Thyroid gland (tissue), 4 donors: ENCODE measurements at regions not wholly inside any gene's neighbourhood (a gene's known extent, or its start where the extent isn't known, plus 50 kb on each side); places are given as distances from the start of the nearest gene placed in this dataset.

Experiments
- DNase-seq, 2 donors: peaks; one replicate each; pipeline ENCODE4 v3.0.0-alpha.2; 2019
- H3K27ac ChIP-seq, 3 donors: fragments of 200-600 bp; sonication (generic); 1 replicate in 2 of 3; 2 replicates in 1 of 3; pipeline ENCODE4 v1.5.1; 2016 to 2019; ENCODE audit warnings: mild to moderate bottlenecking in 1 of 3, moderate library complexity in 1 of 3
- H3K27me3 ChIP-seq: fragments of 200-600 bp; sonication (generic); one replicate; pipeline ENCODE4 v1.5.1; 2019
- H3K36me3 ChIP-seq, 2 donors: fragments of 200-600 bp; sonication (generic); one replicate each; pipeline ENCODE4 v1.5.1; 2016 to 2019
- H3K4me1 ChIP-seq, 2 donors: fragments of 200-600 bp; sonication (generic); one replicate each; pipeline ENCODE4 v1.5.1; 2017 to 2019
- H3K4me3 ChIP-seq, 3 donors: fragments of 200-600 bp; sonication (generic); replicated peaks in 1 of 3; 1 replicate in 2 of 3; 2 replicates in 1 of 3; pipeline ENCODE4 v1.5.1; 2016; ENCODE audit warnings: mild to moderate bottlenecking in 1 of 3
- H3K9me3 ChIP-seq: fragments of 200-600 bp; sonication (generic); one replicate; pipeline ENCODE4 v1.5.1; 2017
- POLR2A ChIP-seq, 2 donors: fragments of 450-650 bp; IDR thresholded peaks; one replicate each; pipeline ENCODE4 v1.6.1; 2017; ENCODE audit warnings: antibody characterized with exemption in 2 of 2, mild to moderate bottlenecking in 2 of 2, moderate library complexity in 1 of 2
- WGBS, 2 donors: methylation state at CpG; one replicate each; pipeline ENCODE4 v1.1.5; 2017; 5-methylcytosine and 5-hydroxymethylcytosine counted together
- intact Hi-C: fragments of 100-400 bp; cut with DNase I; formaldehyde crosslinking; loops from one replicate; pipeline ENCODE4 v1.15.1; 2023
- TF ChIP-seq, protein P1 (sequence below), 6 experiments: fragments of 200-600 bp in 3 of 6; fragments of 450-650 bp in 3 of 6; sonication (generic) in 3 of 6; IDR thresholded peaks; one replicate each; pipeline ENCODE4 v1.5.1; 2016 to 2019; ENCODE audit warnings: antibody characterized with exemption in 6 of 6, mild to moderate bottlenecking in 2 of 6, inconsistent platforms in 1 of 6, moderate library complexity in 1 of 6

DNA sequence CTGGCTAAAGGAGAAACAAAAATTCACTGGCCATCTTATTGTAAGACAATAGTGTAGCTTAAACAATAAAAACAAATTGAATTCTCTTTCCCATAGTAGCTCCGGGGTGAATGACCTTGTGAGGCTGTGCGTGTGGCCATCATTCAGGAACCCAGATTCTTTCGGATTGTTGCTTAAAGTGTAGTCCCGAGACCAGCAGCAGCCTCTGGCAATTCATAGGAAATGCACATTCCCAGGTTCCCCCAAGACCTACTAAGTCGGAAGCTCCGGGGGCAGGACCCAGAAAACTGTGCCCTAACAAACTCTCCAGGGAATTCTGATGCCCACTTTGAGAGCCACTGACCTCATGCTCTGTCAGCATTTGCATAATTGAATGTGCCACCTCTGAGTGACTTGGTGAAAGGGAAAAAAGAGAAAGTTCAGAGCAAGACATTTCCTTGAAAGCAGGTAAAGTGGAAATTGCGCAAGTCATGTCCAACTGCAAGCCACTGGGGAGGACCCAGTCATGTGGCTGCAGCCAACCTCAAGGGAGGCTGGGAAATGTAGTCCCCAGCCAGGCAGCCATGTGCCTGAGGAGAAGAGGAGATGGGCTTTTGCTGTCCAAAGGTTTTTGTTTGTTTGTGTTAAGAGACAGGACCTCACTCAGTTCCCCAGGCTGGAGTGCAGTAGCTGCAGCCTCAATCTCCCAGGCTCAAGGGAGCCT lies 50.7 kb upstream of the PNMA8B start:
- H3K4me3 ChIP-seq: no peak overlapping the region
- peak; percentile 80 to 81 for DNase-seq
- H3K4me1 ChIP-seq: peaks cover 0 to 8% of the 10 kb centered on the region in 2 donors
- H3K27me3 ChIP-seq: no peaks in the 10 kb centered on the region
- no peak for TF ChIP-seq POLR2A (IDR thresholded peaks at IDR 0.05)
- TF ChIP-seq, protein P1, sequence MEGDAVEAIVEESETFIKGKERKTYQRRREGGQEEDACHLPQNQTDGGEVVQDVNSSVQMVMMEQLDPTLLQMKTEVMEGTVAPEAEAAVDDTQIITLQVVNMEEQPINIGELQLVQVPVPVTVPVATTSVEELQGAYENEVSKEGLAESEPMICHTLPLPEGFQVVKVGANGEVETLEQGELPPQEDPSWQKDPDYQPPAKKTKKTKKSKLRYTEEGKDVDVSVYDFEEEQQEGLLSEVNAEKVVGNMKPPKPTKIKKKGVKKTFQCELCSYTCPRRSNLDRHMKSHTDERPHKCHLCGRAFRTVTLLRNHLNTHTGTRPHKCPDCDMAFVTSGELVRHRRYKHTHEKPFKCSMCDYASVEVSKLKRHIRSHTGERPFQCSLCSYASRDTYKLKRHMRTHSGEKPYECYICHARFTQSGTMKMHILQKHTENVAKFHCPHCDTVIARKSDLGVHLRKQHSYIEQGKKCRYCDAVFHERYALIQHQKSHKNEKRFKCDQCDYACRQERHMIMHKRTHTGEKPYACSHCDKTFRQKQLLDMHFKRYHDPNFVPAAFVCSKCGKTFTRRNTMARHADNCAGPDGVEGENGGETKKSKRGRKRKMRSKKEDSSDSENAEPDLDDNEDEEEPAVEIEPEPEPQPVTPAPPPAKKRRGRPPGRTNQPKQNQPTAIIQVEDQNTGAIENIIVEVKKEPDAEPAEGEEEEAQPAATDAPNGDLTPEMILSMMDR (IDR thresholded peaks at IDR 0.05): no peak
- intact Hi-C loops: no loop called here
- peak overlapping the region in 2 of 3 donors; percentile 3 to 41 for H3K27ac ChIP-seq
- no peaks in the 10 kb centered on the region for H3K36me3 ChIP-seq
- H3K9me3 ChIP-seq: no peaks in the 10 kb centered on the region
- 45 to 54% methylated on average over 7 of the region's 7 CpGs for whole genome bisulfite sequencing, 2 donors

DNA sequence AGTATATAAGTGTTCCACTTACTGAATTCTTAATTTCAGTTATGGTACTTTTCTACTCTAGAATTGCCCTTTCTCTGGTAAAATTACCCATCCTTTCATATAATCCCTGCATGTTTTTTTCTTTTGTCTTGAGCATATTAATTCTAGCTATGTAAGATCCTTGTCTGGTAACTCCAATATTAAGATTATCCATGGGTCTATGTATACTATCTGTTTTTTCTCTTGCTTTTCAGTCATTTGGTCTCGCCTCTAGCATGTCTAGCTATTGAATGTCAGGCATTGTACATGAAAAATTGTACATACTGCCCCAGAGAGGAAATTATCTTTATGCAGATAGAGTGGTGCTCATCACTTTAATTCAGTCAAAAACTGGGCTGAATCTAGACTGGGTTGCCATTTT lies 50.4 kb upstream of the CALM3 start:
- Histone ChIP-seq H3K27me3 (no peaks in the 10 kb centered on the region), H3K4me3 (no peak overlapping the region), H3K9me3 (no peaks in the 10 kb centered on the region), H3K27ac (no peak overlapping the region), H3K36me3 (no peaks in the 10 kb centered on the region), H3K4me1 (peaks cover 0 to 4% of the 10 kb centered on the region in 2 donors)
- TF ChIP-seq POLR2A (IDR thresholded peaks at IDR 0.05): no peak
- TF ChIP-seq, protein P1 (IDR thresholded peaks at IDR 0.05): no peak
- DNase-seq: no peak
- intact Hi-C loops: no loop called here
- 76 to 83% methylated on average over 1 of the region's 1 CpG for WGBS, 2 donors

DNA sequence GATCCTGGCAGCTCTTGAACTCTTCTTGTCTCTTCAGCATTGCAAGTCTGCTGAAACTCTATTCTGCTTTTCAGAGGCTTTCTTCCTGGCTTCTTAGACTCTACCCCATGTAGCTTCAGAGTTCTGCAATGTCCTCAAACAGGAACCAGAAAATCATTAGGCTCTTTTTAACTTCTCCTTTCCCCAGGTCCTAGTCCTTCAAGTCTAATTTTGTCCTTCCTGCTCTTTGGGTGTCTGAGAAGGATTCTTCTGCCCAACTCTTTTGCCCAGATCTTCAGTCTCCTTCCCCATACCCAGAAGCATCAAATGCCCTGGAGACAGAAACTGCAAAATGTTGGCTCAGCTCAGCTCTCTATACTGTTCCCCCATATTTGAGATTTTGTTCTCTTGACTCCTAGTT lies 50.0 kb upstream of the CALM3 start:
- no peaks in the 10 kb centered on the region for H3K9me3 ChIP-seq
- H3K27ac ChIP-seq: no peak overlapping the region
- no peak for DNase-seq

More for the DNA sequence above, 50.0 kb upstream of the CALM3 start:
- Histone ChIP-seq H3K4me1 (peaks cover 0 to 3% of the 10 kb centered on the region in 2 donors), H3K36me3 (no peaks in the 10 kb centered on the region), H3K27me3 (no peaks in the 10 kb centered on the region), H3K4me3 (no peak overlapping the region)
- TF ChIP-seq POLR2A (IDR thresholded peaks at IDR 0.05): no peak
- TF ChIP-seq, protein P1 (IDR thresholded peaks at IDR 0.05): no peak
- intact Hi-C loops: no loop called here
